ENCODE measurements at regions not wholly inside any gene's neighbourhood (a gene's known extent, or its start where the extent isn't known, plus 50 kb on each side); places are given as distances from the start of the nearest gene placed in this dataset.

DNA sequence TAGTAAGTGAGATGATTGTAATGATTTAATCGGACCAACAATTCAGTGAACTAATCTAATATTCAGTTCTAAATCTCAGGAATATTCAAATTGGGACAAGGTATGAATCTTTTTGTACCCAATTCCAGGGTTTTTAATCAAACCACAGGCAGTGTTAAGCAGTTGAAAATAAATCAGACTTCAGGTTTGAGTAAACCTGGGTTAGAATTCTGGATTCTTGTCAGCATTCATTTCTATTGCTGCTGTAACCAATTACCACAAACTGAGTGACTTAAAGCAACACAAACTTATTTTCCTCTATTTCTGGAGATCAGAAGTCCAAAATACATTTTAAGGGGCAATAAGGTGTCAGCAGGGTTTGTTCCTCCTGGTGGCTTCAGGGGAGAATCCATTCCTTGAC lies 208.4 kb upstream of the ZPLD1 start:
- no peak overlapping the region for H3K4me3 ChIP-seq (ENCODE audit: low read length)
- TF ChIP-seq, protein P1, sequence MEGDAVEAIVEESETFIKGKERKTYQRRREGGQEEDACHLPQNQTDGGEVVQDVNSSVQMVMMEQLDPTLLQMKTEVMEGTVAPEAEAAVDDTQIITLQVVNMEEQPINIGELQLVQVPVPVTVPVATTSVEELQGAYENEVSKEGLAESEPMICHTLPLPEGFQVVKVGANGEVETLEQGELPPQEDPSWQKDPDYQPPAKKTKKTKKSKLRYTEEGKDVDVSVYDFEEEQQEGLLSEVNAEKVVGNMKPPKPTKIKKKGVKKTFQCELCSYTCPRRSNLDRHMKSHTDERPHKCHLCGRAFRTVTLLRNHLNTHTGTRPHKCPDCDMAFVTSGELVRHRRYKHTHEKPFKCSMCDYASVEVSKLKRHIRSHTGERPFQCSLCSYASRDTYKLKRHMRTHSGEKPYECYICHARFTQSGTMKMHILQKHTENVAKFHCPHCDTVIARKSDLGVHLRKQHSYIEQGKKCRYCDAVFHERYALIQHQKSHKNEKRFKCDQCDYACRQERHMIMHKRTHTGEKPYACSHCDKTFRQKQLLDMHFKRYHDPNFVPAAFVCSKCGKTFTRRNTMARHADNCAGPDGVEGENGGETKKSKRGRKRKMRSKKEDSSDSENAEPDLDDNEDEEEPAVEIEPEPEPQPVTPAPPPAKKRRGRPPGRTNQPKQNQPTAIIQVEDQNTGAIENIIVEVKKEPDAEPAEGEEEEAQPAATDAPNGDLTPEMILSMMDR (conservative IDR thresholded peaks at IDR 0.05; ENCODE audit: low read length): no peak
- DNase-seq (ENCODE audit: low read depth): no peak

GRCh38 chr3:102229062-102229655 lies 205.7 kb upstream of the ZPLD1 start:
- DNase-seq (ENCODE audit: low read depth): peak; percentile 54
- no peak overlapping the region for H3K4me3 ChIP-seq (ENCODE audit: low read length)
- TF ChIP-seq, protein P1 (conservative IDR thresholded peaks at IDR 0.05; ENCODE audit: low read length): peak; percentile 99

DNA sequence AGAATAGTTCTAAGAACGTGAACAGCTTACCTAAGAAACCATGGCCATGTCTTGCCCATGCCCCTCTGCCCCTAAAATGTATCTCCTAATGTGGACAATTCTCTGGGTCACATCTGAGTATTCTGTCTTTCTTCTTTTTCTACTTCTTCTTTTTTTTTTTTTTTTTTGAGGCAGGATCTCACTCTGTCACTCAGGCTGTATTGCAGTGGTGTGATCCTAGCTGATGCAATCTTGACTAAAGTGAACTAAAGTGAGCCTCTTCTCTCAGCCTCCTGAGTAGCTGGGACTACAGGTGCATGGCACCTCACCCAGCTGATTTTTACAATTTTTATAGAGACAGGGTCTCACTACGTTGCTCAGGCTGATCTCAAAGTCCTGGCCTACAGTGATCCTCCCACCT lies 204.8 kb upstream of the ZPLD1 start:
- no peak for DNase-seq (ENCODE audit: low read depth)
- TF ChIP-seq, protein P1 (conservative IDR thresholded peaks at IDR 0.05; ENCODE audit: low read length): no peak
- no peak overlapping the region for H3K4me3 ChIP-seq (ENCODE audit: low read length)

GRCh38 chr3:102233881-102234280 lies 200.9 kb upstream of the ZPLD1 start:
- no peak overlapping the region for H3K4me3 ChIP-seq (ENCODE audit: low read length)
- no peak for DNase-seq (ENCODE audit: low read depth)
- TF ChIP-seq, protein P1 (conservative IDR thresholded peaks at IDR 0.05; ENCODE audit: low read length): no peak

DNA sequence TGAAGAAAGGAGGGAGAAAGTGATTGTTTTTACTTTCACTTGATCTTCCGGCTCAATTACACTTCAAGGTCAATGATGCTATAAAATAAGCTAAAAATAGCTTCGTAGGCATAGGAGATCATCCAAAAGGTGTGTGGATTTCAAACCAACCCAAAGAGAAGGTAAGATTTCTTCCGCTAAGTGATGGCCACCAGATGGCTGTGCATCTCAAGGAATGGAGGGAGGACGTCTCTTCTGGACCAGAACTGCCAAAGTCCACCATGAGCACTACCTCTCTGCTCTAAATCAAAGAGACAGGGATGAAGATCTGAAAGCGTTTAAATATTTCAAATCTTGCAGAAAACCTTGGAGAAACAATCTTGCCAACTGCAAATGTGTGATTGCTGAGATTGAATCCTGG lies 199.1 kb upstream of the ZPLD1 start:
- no peak overlapping the region for H3K4me3 ChIP-seq (ENCODE audit: low read length)
- TF ChIP-seq, protein P1 (conservative IDR thresholded peaks at IDR 0.05; ENCODE audit: low read length): peak; percentile 11; the same call in 1 of the 2 replicates
- no peak for DNase-seq (ENCODE audit: low read depth)

DNA sequence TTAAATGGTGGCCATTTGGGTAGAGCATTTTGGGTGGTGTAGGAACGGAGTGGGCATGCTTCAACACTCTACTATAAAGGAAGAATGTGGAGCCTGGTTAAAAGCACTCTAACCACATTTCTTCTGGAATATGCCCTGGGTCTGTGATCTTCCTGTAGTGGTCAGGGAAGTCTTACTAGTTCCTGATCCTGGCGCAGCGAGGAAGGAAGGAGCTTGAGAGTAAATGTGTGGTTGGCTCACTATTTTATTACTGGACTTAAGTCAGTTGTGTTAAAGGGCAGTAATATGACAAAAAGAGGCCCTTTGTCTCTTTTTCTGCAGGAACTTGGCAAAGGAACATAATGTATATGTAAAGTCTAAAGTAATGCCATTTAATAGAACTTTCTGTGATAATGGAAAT lies 197.6 kb upstream of the ZPLD1 start:
- TF ChIP-seq, protein P1 (conservative IDR thresholded peaks at IDR 0.05; ENCODE audit: low read length): no peak
- no peak overlapping the region for H3K4me3 ChIP-seq (ENCODE audit: low read length)
- no peak for DNase-seq (ENCODE audit: low read depth)

DNA sequence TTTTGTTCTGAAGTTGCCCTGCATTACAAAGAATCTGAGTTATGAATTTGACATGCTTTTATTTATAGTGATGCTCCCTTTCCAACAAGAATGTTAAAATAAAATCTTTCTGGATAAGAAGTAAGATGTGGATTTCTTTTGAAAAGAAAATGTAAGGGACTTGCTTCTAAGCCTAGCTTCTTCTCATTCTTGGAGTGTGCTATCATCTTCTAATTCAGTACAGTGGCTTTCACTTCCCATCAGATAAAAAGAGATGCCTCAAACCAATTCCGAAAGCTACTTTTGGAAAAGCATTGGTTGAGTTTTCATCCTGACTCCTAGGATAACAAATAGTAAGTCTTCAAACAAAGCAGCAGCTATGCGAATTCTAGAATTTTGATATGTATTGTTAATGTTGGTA lies 197.0 kb upstream of the ZPLD1 start:
- DNase-seq (ENCODE audit: low read depth): no peak
- TF ChIP-seq, protein P1 (conservative IDR thresholded peaks at IDR 0.05; ENCODE audit: low read length): no peak
- H3K4me3 ChIP-seq (ENCODE audit: low read length): no peak overlapping the region

Measured in AG10803 (cell line).